WTC11 (cell line): ENCODE measurements at regions not wholly inside any gene's neighbourhood (a gene's known extent, or its start where the extent isn't known, plus 50 kb on each side); places are given as distances from the start of the nearest gene placed in this dataset.

Source experiments
- ATAC-seq: fragments of 200-7000 bp; cut with Tn5 transposase; 2 replicates; pipeline ENCODE4 v1.10.0; 2021; ENCODE audit warnings: mild to moderate bottlenecking, moderate library complexity
- CTCF ChIA-PET: fragments of 300-600 bp; sonication (Branson Sonifier 250); formaldehyde crosslinking; loops from one replicate; lab custom pipeline; 2021; ENCODE audit warnings: antibody characterized with exemption; lab: Charles Lee
- POLR2A ChIA-PET: fragments of 350-600 bp; sonication (Branson Sonifier 250); formaldehyde crosslinking; loops from one replicate; lab custom pipeline; 2021; ENCODE audit warnings: antibody characterized with exemption; lab: Charles Lee
- DNase-seq: peaks from one replicate; pipeline ENCODE4 v3.0.0; 2021; ENCODE audit warnings: low spot score
- H3K27ac Mint-ChIP-seq: 2 replicates; pipeline ENCODE4 v1.8.0; 2021; ENCODE audit warnings: mixed read lengths
- H3K27me3 Mint-ChIP-seq: 2 replicates; pipeline ENCODE4 v1.8.0; 2021; ENCODE audit warnings: low read depth, mild to moderate bottlenecking, moderate library complexity, mixed read lengths
- H3K36me3 Mint-ChIP-seq: 2 replicates; pipeline ENCODE4 v1.8.0; 2021; ENCODE audit warnings: mixed read lengths
- H3K4me1 Mint-ChIP-seq: 2 replicates; pipeline ENCODE4 v1.8.0; 2022; ENCODE audit warnings: mixed read lengths
- H3K4me3 Mint-ChIP-seq: 2 replicates; pipeline ENCODE4 v1.8.0; 2021; ENCODE audit warnings: mild to moderate bottlenecking, moderate library complexity, mixed read lengths
- H3K9me3 Mint-ChIP-seq: 2 replicates; pipeline ENCODE4 v1.8.0; 2021; ENCODE audit warnings: mixed read lengths
- AFF4 ChIP-seq: sonication (generic); formaldehyde crosslinking; IDR thresholded peaks from 2 replicates; pipeline ENCODE4 v1.8.1; 2023; ENCODE audit warnings: mild to moderate bottlenecking, missing genetic modification reagents, borderline replicate concordance
- CBFB ChIP-seq: sonication (generic); formaldehyde crosslinking; IDR thresholded peaks from 2 replicates; pipeline ENCODE4 v1.8.1; 2022; ENCODE audit warnings: mild to moderate bottlenecking, low read depth, missing genetic modification reagents
- ETV6 ChIP-seq: sonication (generic); formaldehyde crosslinking; IDR thresholded peaks from 2 replicates; pipeline ENCODE4 v1.8.1; 2022; ENCODE audit warnings: mild to moderate bottlenecking, missing genetic modification reagents
- FOXJ3 ChIP-seq: sonication (generic); formaldehyde crosslinking; IDR thresholded peaks from 2 replicates; pipeline ENCODE4 v1.9.0; 2021; ENCODE audit warnings: missing genetic modification reagents, mild to moderate bottlenecking, borderline replicate concordance
- GRHL2 ChIP-seq: fragments of 250-450 bp; sonication (Bioruptor Pico); IDR thresholded peaks from 2 replicates; pipeline ENCODE4 v1.8.0; 2022; ENCODE audit warnings: mild to moderate bottlenecking, moderate library complexity; ENCODE audit not compliant: insufficient replicate concordance, severe bottlenecking
- HMGA2 ChIP-seq: fragments of 250-450 bp; sonication (Bioruptor Pico); IDR thresholded peaks from 2 replicates; pipeline ENCODE4 v1.4.0; 2021; ENCODE audit warnings: mild to moderate bottlenecking, moderate library complexity
- NFE2L1 ChIP-seq: sonication (generic); formaldehyde crosslinking; IDR thresholded peaks from 2 replicates; pipeline ENCODE4 v1.8.1; 2023; ENCODE audit warnings: missing genetic modification reagents
- NR1H2 ChIP-seq: sonication (generic); formaldehyde crosslinking; IDR thresholded peaks from 2 replicates; pipeline ENCODE4 v1.9.0; 2021; ENCODE audit warnings: mild to moderate bottlenecking, moderate library complexity, missing genetic modification reagents
- NR3C1 ChIP-seq: sonication (generic); formaldehyde crosslinking; conservative IDR thresholded peaks from 2 replicates; pipeline ENCODE4 v1.8.1; 2023; ENCODE audit warnings: low read depth, mild to moderate bottlenecking, missing genetic modification reagents
- ZNF317 ChIP-seq: sonication (generic); formaldehyde crosslinking; IDR thresholded peaks from 2 replicates; pipeline ENCODE4 v1.8.1; 2023; ENCODE audit warnings: low read depth, mild to moderate bottlenecking, moderate library complexity, missing genetic modification reagents, borderline replicate concordance
- ZNF416 ChIP-seq: fragments of 250-450 bp; sonication (Bioruptor Pico); IDR thresholded peaks from 2 replicates; pipeline ENCODE4 v1.9.0; 2021; ENCODE audit warnings: mild to moderate bottlenecking, inconsistent platforms
- TF ChIP-seq, protein P1 (sequence below): sonication (generic); formaldehyde crosslinking; conservative IDR thresholded peaks from 2 replicates; pipeline ENCODE4 v1.8.1; 2023; ENCODE audit warnings: mild to moderate bottlenecking, low read depth, missing genetic modification reagents, moderate library complexity
- TF ChIP-seq, protein P2 (sequence below): sonication (generic); formaldehyde crosslinking; IDR thresholded peaks from 2 replicates; pipeline ENCODE4 v1.8.1; 2023; ENCODE audit warnings: mild to moderate bottlenecking, missing genetic modification reagents
- TF ChIP-seq, protein P3 (sequence below): sonication (generic); formaldehyde crosslinking; IDR thresholded peaks from 2 replicates; pipeline ENCODE4 v1.8.1; 2022; ENCODE audit warnings: low read depth, missing genetic modification reagents, borderline replicate concordance
- TF ChIP-seq, protein P4 (sequence below): sonication (generic); formaldehyde crosslinking; IDR thresholded peaks from 2 replicates; pipeline ENCODE4 v1.8.0; 2022; ENCODE audit warnings: mild to moderate bottlenecking, missing genetic modification reagents
- TF ChIP-seq, protein P5 (sequence below): sonication (generic); formaldehyde crosslinking; IDR thresholded peaks from 2 replicates; pipeline ENCODE4 v1.8.1; 2022; ENCODE audit warnings: mild to moderate bottlenecking, missing genetic modification reagents, moderate library complexity, borderline replicate concordance

GRCh38 chr2:19051203-19051831 lies 307.1 kb downstream of the OSR1 start (continued):
- TF ChIP-seq, protein P1, sequence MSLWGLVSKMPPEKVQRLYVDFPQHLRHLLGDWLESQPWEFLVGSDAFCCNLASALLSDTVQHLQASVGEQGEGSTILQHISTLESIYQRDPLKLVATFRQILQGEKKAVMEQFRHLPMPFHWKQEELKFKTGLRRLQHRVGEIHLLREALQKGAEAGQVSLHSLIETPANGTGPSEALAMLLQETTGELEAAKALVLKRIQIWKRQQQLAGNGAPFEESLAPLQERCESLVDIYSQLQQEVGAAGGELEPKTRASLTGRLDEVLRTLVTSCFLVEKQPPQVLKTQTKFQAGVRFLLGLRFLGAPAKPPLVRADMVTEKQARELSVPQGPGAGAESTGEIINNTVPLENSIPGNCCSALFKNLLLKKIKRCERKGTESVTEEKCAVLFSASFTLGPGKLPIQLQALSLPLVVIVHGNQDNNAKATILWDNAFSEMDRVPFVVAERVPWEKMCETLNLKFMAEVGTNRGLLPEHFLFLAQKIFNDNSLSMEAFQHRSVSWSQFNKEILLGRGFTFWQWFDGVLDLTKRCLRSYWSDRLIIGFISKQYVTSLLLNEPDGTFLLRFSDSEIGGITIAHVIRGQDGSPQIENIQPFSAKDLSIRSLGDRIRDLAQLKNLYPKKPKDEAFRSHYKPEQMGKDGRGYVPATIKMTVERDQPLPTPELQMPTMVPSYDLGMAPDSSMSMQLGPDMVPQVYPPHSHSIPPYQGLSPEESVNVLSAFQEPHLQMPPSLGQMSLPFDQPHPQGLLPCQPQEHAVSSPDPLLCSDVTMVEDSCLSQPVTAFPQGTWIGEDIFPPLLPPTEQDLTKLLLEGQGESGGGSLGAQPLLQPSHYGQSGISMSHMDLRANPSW (CRISPR knock-in tag) = no peak
- TF ChIP-seq ETV6 (CRISPR knock-in tag) (no peak), AFF4 (CRISPR knock-in tag) (no peak)
- TF ChIP-seq, protein P2, sequence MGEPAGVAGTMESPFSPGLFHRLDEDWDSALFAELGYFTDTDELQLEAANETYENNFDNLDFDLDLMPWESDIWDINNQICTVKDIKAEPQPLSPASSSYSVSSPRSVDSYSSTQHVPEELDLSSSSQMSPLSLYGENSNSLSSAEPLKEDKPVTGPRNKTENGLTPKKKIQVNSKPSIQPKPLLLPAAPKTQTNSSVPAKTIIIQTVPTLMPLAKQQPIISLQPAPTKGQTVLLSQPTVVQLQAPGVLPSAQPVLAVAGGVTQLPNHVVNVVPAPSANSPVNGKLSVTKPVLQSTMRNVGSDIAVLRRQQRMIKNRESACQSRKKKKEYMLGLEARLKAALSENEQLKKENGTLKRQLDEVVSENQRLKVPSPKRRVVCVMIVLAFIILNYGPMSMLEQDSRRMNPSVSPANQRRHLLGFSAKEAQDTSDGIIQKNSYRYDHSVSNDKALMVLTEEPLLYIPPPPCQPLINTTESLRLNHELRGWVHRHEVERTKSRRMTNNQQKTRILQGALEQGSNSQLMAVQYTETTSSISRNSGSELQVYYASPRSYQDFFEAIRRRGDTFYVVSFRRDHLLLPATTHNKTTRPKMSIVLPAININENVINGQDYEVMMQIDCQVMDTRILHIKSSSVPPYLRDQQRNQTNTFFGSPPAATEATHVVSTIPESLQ (CRISPR knock-in tag) = no peak

- DNase-seq (no peak), ATAC-seq (no peak)
- H3K27me3 Mint-ChIP-seq = no peaks in the 10 kb centered on the region
- no peaks in the 10 kb centered on the region for H3K4me1 Mint-ChIP-seq
- POLR2A ChIA-PET = no interaction called here
- H3K27ac Mint-ChIP-seq = no peak overlapping the region
- CTCF ChIA-PET = no interaction called here
- no peaks in the 10 kb centered on the region for H3K36me3 Mint-ChIP-seq
- no peak overlapping the region for H3K4me3 Mint-ChIP-seq
- peaks cover 5% of the 10 kb centered on the region for H3K9me3 Mint-ChIP-seq
- TF ChIP-seq, protein P1 (CRISPR knock-in tag) = no peak
- no peak for TF ChIP-seq HMGA2 (CRISPR knock-in tag)
- no peak for TF ChIP-seq ZNF416
- TF ChIP-seq, protein P3, sequence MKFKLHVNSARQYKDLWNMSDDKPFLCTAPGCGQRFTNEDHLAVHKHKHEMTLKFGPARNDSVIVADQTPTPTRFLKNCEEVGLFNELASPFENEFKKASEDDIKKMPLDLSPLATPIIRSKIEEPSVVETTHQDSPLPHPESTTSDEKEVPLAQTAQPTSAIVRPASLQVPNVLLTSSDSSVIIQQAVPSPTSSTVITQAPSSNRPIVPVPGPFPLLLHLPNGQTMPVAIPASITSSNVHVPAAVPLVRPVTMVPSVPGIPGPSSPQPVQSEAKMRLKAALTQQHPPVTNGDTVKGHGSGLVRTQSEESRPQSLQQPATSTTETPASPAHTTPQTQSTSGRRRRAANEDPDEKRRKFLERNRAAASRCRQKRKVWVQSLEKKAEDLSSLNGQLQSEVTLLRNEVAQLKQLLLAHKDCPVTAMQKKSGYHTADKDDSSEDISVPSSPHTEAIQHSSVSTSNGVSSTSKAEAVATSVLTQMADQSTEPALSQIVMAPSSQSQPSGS (CRISPR knock-in tag) = no peak
- TF ChIP-seq NR3C1 (CRISPR knock-in tag) = no peak
- TF ChIP-seq, protein P4, sequence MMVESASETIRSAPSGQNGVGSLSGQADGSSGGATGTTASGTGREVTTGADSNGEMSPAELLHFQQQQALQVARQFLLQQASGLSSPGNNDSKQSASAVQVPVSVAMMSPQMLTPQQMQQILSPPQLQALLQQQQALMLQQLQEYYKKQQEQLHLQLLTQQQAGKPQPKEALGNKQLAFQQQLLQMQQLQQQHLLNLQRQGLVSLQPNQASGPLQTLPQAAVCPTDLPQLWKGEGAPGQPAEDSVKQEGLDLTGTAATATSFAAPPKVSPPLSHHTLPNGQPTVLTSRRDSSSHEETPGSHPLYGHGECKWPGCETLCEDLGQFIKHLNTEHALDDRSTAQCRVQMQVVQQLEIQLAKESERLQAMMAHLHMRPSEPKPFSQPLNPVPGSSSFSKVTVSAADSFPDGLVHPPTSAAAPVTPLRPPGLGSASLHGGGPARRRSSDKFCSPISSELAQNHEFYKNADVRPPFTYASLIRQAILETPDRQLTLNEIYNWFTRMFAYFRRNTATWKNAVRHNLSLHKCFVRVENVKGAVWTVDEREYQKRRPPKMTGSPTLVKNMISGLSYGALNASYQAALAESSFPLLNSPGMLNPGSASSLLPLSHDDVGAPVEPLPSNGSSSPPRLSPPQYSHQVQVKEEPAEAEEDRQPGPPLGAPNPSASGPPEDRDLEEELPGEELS = no peak
- TF ChIP-seq CBFB (CRISPR knock-in tag) = no peak
- TF ChIP-seq NR1H2 (CRISPR knock-in tag) = no peak
- TF ChIP-seq FOXJ3 (CRISPR knock-in tag) = no peak
- no peak for TF ChIP-seq NFE2L1
- TF ChIP-seq, protein P5, sequence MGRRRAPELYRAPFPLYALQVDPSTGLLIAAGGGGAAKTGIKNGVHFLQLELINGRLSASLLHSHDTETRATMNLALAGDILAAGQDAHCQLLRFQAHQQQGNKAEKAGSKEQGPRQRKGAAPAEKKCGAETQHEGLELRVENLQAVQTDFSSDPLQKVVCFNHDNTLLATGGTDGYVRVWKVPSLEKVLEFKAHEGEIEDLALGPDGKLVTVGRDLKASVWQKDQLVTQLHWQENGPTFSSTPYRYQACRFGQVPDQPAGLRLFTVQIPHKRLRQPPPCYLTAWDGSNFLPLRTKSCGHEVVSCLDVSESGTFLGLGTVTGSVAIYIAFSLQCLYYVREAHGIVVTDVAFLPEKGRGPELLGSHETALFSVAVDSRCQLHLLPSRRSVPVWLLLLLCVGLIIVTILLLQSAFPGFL (CRISPR knock-in tag) = no peak
- TF ChIP-seq GRHL2 (CRISPR knock-in tag) = no peak
- no peak for TF ChIP-seq ZNF317
Observed at GRCh38 chr2:19050354-19050753, 308.1 kb downstream of the OSR1 start.
